Renal cortex interstitium (tissue), 11 donors: ENCODE measurements at regions not wholly inside any gene's neighbourhood (a gene's known extent, or its start where the extent isn't known, plus 50 kb on each side); places are given as distances from the start of the nearest gene placed in this dataset.

Source experiments
- DNase-seq, 11 donors: peaks; one replicate each; pipeline ENCODE4 v3.0.0-alpha.2; 2013; ENCODE audit warnings: low read depth in 9 of 11, low spot score in 4 of 11; ENCODE audit errors: extremely low read depth in 1 of 11

DNA sequence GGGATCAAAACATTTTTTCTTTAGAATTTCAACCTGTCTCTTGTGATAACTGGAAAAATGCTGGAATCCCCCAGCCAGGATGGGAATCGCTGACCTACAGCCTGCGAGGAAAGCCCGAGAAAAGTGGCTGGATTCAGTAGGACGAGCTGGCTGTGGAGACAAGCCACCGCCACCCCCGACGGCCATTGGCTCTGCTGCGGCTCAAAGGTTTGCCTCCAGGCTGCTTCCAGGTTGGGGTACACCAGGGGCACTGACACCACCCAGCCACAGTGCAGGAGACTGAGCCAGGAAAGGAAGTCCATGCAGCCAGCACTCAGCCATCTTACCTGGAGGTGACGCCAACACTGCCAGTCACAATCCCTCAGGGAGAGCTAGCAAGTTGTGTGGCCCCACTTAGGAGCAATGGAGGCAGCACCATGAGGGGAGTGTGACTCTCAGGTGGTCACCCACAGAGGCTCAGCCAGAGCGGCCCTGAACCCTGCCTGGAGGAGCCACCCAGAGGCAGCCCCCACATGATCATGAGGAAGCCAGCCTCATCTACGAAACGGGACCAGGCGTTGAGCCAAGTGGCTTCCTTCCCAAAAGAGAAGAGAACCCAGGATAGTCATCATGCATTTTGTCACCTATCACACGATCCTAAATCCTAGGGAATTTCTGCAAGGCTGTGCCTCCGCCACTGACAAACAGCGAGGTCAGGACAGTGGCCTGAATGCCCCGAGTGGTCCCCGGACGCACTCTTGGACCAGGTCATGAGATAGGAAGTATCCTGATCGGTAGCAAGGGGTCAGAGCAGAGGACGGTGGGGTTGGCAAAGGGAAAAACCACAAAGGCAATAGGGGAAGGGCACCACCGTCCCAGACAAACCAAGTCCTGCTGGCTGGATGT is 84.8 kb downstream of the RBFOX3 start:
- DNase-seq, result no peak

GRCh38 chr17:79524213-79525187 is 86.4 kb downstream of the RBFOX3 start:
- no peak for DNase-seq

- DNase-seq, result no peak
Observed at GRCh38 chr17:79522414-79522813, 88.4 kb downstream of the RBFOX3 start.

DNA sequence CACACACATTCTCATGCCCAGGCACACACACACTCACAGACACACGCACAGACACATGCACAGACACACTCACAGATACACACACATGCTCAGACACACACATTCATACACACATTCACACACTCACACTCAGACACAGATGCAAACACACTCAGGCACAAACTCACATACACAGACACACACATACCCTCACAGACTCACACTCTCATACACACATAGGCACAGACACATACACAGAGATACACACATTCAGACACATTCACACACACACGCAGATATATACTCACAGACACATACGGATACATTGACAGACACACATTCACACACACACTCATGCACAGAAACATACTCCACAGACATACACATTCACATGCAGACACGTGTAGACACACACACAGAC is 89.6 kb downstream of the RBFOX3 start:
- DNase-seq, result no peak

- DNase-seq, result no peak
Observed at GRCh38 chr17:79520167-79521165, 90.4 kb downstream of the RBFOX3 start.

DNA sequence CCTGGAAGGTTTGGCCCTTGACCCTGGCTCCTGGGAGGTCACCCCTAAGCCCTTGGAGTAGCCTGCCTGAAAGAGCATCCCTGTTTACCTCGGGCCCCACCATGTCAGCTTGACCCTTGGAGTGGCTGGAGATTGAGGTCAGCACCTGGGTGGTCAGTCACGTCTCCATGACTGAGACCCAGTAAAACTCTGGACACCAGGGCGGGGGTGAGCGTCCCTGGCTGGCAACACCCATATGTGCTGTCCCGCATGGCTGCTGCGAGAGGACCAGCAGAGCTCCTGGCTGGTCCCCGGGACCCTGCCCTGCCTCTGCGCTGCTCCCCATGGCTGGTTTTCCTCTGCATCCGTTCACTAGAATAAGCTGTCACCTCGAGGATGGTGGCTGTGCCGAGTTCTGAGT is 91.2 kb downstream of the RBFOX3 start:
- DNase-seq, result no peak

- no peak for DNase-seq
Observed at GRCh38 chr17:79518585-79519523, 92.0 kb downstream of the RBFOX3 start.

DNA sequence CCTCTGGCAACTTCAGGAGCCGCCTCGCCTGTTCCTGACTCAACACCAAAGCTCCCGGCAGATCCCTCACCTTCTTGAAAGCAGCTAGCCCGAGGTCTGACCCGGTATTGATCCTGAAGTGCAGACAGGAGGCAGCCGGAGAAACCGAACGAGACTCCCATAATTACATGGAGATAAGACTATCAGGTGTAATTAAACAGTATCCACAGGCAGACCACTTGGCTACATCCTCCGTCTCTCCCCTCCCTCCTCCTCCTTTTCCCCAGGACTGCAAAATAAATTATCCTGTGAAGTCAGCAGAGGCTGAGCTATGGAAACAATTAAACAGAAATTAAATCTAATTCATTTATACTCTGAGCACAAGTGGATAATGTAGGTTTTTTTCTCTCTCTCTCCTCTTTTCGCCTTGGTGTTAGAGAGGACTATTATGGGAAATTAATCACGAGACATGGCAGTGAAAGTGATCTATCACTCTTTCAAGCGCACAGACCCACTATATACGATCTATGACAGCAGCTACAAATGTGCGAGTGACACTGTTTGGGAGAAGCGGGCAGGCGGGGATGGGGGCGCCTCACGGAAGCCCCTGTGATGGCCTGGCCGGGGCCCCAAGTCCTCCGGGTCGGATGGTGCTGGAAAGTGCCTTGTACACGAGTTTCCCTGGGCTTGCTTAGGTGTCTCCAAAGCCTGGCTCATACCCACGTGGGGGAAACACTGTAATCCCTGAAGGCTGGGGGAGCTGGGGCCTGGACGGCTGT is 92.8 kb downstream of the RBFOX3 start:
- no peak for DNase-seq

GRCh38 chr17:79515646-79516571 is 94.9 kb downstream of the RBFOX3 start:
- DNase-seq, result no peak

- no peak for DNase-seq
Observed at GRCh38 chr17:79515110-79515509, 95.7 kb downstream of the RBFOX3 start.

- DNase-seq, result no peak
Observed at GRCh38 chr17:79513820-79514535, 96.9 kb downstream of the RBFOX3 start.

DNA sequence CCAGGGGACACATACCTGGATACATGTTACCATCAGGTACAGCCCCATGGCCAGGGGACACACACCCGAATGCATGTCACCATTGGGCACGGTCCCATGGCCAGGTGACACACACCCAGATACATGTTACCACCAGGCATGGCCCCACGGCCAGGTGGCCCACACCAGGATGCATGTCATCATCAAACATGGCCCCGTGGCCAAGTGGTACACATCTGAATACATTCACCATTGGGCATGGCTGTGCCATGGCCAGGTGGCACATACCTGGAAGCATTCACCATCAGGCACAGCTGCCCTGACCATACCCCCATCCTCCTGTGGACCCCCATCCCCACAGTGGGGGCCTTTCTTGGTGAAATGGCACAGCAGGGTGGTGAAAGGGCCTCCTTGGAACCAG is 97.6 kb downstream of the RBFOX3 start:
- DNase-seq, result no peak

DNA sequence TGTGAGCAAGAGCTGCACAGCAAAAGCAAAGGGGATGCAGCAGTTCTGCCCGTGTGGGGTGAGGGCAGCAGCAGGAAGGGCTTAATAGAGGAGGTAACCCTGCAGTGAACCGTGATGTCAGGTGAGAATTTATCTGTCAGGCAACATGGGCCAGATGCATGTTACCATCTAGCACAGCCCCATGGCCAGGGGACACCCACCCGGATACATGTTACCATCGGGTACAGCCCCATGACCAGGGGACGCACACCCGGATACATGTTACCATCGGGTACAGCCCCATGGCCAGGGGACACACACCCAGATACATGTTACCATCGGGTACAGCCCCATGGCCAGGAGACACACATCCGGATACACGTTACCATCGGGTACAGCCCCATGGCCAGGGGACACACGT is 99.4 kb downstream of the RBFOX3 start:
- no peak for DNase-seq

GRCh38 chr17:79510071-79510470 is 100.8 kb downstream of the RBFOX3 start:
- no peak for DNase-seq

DNA sequence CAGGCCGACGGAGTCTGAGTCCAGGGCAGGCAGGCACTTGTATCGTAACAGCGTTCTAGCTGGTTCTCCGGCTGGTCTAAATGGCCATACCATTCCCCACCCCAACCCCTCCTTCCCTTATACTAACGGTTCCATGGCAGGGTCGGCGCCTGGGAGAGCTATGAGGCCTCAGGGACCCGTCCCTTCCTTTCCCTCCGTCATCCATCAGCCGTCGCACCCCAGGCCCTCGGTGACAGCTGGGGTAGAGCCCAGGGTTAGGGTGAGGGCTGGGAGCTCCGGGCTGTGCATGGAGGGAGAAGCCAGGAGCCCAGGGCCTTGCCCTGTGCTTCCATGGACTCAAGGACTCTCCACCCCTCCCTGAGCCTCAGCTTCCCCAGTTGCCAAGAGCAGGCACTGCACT is 101.4 kb downstream of the RBFOX3 start:
- no peak for DNase-seq
